Ishikawa (cell line): ENCODE measurements at regions not wholly inside any gene's neighbourhood (a gene's known extent, or its start where the extent isn't known, plus 50 kb on each side); places are given as distances from the start of the nearest gene placed in this dataset.

Source experiments
- CEBPB ChIP-seq: IDR thresholded peaks from 2 replicates; pipeline ENCODE4 v1.6.1; 2012
- CREB1 ChIP-seq: IDR thresholded peaks from 2 replicates; pipeline ENCODE4 v1.6.1; 2012; ENCODE audit warnings: low read depth
- EGR1 ChIP-seq: IDR thresholded peaks from 2 replicates; pipeline ENCODE4 v1.6.1; 2012
- EP300 ChIP-seq: IDR thresholded peaks from 2 replicates; pipeline ENCODE4 v1.6.1; 2012; ENCODE audit warnings: borderline replicate concordance
- FOXM1 ChIP-seq: IDR thresholded peaks from 2 replicates; pipeline ENCODE4 v1.6.1; 2012; ENCODE audit warnings: low read depth, borderline replicate concordance
- NFIC ChIP-seq: IDR thresholded peaks from 2 replicates; pipeline ENCODE4 v1.6.1; 2012
- RAD21 ChIP-seq: IDR thresholded peaks from 2 replicates; pipeline ENCODE4 v1.6.1; 2012; ENCODE audit warnings: low read depth
- TAF1 ChIP-seq: IDR thresholded peaks from 2 replicates; pipeline ENCODE4 v1.6.1; 2012; ENCODE audit warnings: low read depth, mild to moderate bottlenecking
- TCF12 ChIP-seq: IDR thresholded peaks from 2 replicates; pipeline ENCODE4 v1.6.1; 2012; ENCODE audit warnings: low read depth
- TEAD4 ChIP-seq: IDR thresholded peaks from 2 replicates; pipeline ENCODE4 v1.6.1; 2012
- YY1 ChIP-seq: IDR thresholded peaks from 2 replicates; pipeline ENCODE4 v1.6.1; 2012; ENCODE audit warnings: low read depth
- ZBTB7A ChIP-seq: IDR thresholded peaks from 2 replicates; pipeline ENCODE4 v1.6.1; 2012; ENCODE audit warnings: low read depth
- TF ChIP-seq, protein P1 (sequence below): IDR thresholded peaks from 2 replicates; pipeline ENCODE4 v1.6.1; 2012
- TF ChIP-seq, protein P2 (sequence below): IDR thresholded peaks from 2 replicates; pipeline ENCODE4 v1.6.1; 2012; ENCODE audit warnings: low read depth, mild to moderate bottlenecking
- TF ChIP-seq, protein P3 (sequence below): IDR thresholded peaks from 2 replicates; pipeline ENCODE4 v1.6.1; 2012

GRCh38 chr9:93893899-93894690 is 61.1 kb downstream of the BARX1 start:
- TF ChIP-seq YY1 (no peak), TAF1 (no peak), CREB1 (no peak), ZBTB7A (no peak), CEBPB (no peak), NFIC (no peak), RAD21 (no peak), TEAD4 (no peak)
- TF ChIP-seq, protein P1, sequence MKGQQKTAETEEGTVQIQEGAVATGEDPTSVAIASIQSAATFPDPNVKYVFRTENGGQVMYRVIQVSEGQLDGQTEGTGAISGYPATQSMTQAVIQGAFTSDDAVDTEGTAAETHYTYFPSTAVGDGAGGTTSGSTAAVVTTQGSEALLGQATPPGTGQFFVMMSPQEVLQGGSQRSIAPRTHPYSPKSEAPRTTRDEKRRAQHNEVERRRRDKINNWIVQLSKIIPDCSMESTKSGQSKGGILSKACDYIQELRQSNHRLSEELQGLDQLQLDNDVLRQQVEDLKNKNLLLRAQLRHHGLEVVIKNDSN: no peak
- TF ChIP-seq, protein P2, sequence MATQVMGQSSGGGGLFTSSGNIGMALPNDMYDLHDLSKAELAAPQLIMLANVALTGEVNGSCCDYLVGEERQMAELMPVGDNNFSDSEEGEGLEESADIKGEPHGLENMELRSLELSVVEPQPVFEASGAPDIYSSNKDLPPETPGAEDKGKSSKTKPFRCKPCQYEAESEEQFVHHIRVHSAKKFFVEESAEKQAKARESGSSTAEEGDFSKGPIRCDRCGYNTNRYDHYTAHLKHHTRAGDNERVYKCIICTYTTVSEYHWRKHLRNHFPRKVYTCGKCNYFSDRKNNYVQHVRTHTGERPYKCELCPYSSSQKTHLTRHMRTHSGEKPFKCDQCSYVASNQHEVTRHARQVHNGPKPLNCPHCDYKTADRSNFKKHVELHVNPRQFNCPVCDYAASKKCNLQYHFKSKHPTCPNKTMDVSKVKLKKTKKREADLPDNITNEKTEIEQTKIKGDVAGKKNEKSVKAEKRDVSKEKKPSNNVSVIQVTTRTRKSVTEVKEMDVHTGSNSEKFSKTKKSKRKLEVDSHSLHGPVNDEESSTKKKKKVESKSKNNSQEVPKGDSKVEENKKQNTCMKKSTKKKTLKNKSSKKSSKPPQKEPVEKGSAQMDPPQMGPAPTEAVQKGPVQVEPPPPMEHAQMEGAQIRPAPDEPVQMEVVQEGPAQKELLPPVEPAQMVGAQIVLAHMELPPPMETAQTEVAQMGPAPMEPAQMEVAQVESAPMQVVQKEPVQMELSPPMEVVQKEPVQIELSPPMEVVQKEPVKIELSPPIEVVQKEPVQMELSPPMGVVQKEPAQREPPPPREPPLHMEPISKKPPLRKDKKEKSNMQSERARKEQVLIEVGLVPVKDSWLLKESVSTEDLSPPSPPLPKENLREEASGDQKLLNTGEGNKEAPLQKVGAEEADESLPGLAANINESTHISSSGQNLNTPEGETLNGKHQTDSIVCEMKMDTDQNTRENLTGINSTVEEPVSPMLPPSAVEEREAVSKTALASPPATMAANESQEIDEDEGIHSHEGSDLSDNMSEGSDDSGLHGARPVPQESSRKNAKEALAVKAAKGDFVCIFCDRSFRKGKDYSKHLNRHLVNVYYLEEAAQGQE: no peak
- TF ChIP-seq, protein P3, sequence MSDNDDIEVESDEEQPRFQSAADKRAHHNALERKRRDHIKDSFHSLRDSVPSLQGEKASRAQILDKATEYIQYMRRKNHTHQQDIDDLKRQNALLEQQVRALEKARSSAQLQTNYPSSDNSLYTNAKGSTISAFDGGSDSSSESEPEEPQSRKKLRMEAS: no peak

- no peak for TF ChIP-seq NFIC
- TF ChIP-seq TEAD4: no peak
- TF ChIP-seq TCF12: no peak
- no peak for TF ChIP-seq FOXM1
- no peak for TF ChIP-seq EP300
- TF ChIP-seq, protein P3: no peak
- TF ChIP-seq, protein P1: no peak
Measured at GRCh38 chr9:93893194-93893593, 62.0 kb downstream of the BARX1 start.

- TF ChIP-seq, protein P1: no peak
- TF ChIP-seq, protein P3: no peak
- no peak for TF ChIP-seq RAD21
- no peak for TF ChIP-seq FOXM1
- no peak for TF ChIP-seq EGR1
- TF ChIP-seq ZBTB7A: no peak
- TF ChIP-seq EP300: no peak
- TF ChIP-seq TAF1: no peak
- no peak for TF ChIP-seq NFIC
- TF ChIP-seq, protein P2: no peak
- no peak for TF ChIP-seq YY1
- no peak for TF ChIP-seq TEAD4
- no peak for TF ChIP-seq CREB1
- no peak for TF ChIP-seq TCF12
- no peak for TF ChIP-seq CEBPB
Measured at GRCh38 chr9:93892748-93893147, 62.4 kb downstream of the BARX1 start.

DNA sequence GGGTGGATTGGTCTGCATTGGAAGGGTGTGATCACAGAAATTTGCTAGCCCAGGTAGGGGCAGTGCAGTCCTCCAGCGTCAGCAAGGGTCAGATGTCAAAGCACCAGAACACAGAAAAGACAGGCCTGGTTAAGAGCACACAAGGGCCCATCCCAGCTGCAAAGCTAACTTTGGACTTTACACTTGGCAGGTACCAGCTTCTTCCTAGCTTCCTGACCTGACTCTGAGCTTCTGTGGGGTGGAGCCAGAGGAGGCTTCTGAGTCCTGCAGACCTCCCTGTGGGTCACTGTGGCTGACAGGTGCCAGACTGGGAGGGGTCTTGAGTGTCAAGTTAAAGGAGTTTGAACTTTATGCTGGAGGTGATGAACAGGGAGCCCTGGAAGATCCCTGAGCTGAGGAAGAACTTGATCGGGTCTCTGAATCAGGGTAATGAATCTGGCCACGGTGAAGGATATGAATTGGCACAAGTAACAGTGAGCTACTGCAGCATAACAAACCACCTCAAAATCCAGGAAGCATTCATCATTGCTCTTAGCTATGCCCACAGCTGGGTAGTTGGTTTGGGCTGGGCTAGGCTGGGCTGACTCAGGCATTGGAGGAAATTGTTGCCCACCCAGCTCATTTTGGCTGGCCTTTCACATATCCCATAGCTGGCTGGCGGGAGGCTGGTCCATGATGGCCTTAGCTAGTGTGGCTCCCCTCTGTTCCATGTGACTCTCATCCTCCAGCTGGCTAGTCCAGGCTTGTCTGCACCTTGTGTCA is 63.4 kb downstream of the BARX1 start:
- TF ChIP-seq ZBTB7A (no peak), CEBPB (no peak), CREB1 (no peak), YY1 (no peak), EP300 (no peak), TAF1 (no peak), EGR1 (no peak), FOXM1 (no peak), TEAD4 (no peak), TCF12 (no peak)
- TF ChIP-seq, protein P1: no peak
- TF ChIP-seq, protein P2: no peak
